ENCODE measurements at regions not wholly inside any gene's neighbourhood (a gene's known extent, or its start where the extent isn't known, plus 50 kb on each side); places are given as distances from the start of the nearest gene placed in this dataset.

DNA sequence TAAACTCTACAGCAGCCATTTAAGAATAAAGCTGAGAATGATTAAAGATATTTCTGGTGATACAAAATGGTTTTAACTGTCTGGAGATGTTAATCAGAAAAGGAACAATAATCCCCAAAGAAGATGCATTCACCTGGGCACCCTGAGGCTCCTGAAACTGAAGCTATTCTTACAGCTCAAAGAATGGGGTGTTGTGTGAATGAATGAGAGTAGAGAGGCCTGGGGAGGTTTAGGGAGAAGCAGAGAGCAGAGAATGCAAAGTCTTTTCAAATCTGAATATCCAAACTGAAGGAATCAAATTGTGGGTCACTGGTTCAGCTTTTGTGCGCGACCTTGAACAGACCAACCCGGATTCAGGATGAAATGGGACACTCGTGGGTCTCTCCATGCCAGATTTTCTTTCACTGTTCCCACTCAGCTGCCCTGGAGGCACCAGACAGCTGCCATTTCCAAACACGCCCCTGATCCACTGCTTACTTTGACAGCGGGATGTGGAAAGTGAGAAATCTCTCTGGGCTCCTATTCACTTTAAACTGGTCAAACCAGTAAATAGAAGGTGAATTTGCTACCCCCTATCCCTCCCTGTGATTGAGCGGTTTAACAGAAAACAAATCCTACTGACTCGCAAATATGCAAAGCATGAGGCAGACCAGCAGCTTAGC is 485.5 kb upstream of the THBS1 start:
- DNase-seq, result no peak

DNA sequence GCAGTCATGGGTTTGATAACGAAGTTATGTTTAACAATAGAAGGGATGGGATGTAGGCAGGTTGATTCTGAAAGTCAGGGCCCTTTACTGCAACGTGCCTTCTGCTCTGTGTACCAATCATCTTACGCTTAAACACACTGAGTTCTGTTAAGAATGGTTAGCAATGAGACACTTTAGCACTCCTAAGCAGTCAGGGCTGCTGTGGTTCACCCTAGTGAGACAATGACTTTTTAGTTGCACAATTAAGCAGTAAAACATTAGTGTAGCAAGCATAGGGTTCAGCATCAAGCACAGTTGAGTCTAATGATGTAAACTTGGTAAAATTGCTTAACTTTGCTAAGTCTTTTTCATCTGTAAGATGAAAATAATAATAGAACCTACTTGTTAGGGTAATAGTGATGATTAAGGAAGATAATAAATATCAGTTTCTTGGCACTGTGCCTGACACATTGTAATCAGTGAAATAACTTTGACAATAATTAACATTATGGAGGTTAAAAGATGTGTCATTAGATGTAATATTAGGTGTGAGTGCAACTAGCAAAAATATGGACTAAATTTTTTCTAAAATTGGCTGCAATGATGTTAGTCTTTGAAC is 484.2 kb upstream of the THBS1 start:
- no peak for DNase-seq

DNA sequence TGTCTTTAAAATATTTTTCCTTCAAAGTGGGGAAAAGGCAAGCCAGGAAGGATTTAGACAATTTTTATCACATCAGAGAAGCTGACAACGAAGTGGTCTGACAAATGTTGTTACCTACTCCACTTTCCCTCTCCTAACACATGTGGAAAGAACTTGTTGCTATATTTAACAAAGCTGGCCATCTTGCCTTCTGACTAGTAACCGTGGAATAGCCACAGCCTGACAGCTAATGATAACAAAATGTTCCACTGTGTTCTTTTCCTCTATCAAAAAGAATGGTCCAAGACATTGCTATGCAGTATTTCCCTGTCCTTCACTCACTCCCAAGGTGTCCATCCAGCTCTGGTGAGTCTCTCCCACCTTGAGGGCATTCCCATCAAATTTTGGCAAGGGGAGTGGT is 481.4 kb upstream of the THBS1 start:
- DNase-seq, result no peak

DNA sequence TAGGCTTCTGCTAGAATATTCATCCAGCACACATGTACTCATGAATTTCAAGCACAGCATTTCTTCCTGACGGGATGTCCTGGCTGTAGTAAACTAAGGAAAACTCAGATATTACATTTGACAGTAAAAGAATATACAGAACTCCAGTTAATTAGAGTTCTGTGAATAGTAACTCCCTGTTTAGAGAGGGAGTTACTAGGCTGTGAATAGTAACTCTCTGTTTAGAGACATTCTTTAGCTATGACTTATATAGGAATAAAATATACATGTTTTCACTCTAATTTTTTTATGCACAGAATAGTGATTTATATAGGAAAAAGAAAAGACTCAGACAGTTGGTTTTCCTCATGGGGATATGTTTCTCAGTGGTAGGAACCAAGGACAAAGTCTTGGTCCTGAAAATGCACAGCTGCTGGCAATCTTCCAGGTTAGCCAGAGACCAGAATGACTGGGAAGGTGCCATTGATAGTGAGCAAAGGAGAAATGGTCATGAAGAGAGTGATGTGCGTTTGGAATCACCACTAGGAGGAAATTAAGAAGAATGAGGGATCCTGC is 480.7 kb upstream of the THBS1 start:
- no peak for DNase-seq

DNA sequence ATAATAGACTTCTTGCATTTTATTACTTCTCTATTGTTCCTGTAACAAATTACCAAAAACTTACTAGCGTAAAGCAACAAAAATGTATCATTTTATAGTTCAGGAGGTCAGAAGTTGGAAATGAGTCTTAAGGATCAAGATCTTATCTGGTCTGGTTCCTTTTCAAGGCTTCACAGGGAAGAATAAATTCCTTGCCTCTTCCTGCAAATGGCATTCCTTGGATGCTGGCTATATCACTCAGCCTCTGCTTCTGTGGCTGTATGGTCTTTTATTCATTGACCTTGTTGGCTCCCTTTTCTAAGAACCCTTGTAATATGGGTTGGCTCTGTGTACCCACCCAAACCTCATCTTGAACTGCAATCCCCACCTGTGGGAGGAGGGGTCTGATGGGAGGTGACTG is 478.4 kb upstream of the THBS1 start:
- no peak for DNase-seq

DNA sequence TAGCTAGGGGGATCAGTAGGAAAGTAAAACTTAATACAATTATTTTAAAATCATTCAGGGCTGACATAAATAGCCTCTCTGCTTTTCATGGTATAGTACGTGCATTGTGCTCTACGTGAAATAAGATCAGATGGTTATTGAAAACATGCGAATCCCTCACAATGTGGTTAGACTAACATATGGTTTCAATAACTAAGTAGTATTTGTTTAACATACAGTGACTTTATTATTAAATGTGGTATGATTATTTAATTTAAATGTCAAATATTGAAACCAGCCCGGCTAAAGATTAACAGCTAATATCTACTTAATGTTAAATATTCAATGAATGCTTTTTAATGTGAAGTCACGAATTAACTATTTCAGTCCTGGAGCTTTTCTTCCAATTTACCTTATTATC is 473.9 kb upstream of the THBS1 start:
- no peak for DNase-seq

DNA sequence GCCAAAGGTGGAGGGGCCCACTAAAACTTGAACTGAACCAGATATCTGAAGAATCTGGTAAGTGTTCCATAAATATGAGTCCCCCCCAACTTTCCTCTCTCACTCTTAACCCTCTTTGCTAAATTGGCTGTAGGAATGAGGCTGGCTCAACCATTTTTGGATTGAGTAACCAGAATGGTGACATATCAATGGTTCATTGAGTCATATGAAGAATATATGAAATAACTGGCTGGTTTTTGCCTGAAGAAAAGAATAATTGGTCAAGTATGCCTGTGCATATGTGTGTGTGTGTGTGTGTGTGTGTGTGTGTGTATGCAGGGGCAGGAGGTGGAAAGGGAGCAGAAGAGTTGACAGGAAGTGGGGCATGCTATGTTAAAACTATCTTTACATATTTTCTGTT is 472.9 kb upstream of the THBS1 start:
- no peak for DNase-seq

DNA sequence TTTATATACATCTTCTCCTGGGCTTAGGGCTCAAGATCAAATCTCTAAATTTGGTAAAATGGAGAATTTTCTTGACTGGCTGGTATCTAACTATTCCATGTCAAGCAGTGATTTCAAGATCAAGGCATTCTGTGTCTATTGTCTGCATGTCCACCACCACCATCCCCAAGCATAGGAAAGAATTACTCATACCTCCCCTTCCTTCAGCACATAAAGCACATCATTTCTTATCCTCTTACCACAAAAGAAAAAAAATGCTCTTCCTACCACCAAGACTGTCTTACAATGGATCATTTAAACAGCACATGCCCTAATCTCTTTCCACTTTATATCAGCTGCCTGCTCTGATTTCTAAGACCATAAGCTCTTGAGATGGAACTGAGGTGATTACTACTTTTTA is 470.5 kb upstream of the THBS1 start:
- no peak for DNase-seq

DNA sequence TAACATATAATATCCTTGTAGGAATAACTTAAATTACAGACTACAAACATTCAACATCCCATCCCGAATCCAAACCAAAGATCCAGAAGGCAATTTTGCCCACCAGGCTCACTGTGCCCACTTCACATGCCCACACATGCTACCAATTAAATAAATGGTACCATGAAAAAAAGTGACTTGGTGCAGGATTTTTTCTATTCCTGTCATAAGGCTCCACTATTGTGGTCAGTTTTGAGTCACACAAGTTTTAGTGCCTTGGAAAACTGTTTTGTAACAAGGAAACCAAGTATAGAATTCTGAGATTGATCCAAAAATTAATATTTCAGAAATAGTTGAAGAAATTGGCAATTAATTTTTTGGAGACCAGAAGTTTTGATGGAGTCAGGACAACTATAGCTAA is 470.1 kb upstream of the THBS1 start:
- DNase-seq, result no peak

DNA sequence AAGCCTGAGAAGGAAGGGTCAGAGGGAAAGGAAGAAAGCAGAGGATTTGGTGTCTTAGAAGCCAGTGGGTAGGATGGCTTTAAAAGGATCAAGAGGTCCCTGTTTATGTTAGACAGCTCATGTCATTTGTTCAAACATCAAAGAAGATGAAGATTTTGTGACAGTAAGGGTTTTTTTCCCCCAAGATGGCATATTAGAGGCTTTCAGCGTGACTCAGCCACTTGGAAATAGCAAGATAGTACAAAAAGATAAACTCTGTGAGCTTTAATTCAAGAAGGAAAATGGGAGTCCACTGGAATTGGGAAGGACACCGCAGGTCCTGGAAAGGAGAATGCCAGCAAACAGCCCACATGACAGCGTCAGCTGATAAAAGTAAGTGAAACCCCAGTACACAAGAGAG is 467.1 kb upstream of the THBS1 start:
- DNase-seq, result no peak

DNA sequence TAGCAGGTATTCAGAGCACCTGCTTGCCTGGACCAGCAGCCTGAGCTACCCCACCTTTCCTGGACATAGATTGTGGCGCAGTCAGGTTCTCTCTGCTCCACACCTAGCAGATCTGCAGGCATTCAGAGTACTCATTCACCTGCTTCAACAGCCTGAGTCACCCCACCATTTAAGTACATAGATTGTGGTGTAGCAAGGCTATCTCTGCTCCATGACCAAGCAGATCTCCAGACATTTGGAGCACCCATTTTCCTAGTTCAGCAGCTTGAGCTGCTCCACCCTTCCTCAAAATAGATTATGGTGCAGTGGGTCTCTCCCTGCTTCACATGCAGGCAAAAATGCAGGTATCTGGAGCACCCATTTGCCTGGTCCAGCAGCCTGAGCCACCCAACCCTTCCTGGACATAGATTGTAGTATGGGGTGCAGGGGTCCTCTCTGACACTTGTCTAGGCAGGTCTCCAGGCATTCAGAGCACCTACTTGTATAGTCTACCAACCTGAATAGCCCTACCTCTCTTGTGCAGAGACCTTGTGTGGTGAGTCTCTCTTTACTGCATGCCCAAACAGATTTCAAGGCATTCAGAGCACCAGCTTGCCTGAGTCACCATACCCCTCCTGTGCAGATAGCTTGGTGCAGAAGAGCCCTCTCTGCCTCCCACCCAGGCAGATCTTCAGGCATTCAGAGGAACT is 466.0 kb upstream of the THBS1 start:
- no peak for DNase-seq

DNA sequence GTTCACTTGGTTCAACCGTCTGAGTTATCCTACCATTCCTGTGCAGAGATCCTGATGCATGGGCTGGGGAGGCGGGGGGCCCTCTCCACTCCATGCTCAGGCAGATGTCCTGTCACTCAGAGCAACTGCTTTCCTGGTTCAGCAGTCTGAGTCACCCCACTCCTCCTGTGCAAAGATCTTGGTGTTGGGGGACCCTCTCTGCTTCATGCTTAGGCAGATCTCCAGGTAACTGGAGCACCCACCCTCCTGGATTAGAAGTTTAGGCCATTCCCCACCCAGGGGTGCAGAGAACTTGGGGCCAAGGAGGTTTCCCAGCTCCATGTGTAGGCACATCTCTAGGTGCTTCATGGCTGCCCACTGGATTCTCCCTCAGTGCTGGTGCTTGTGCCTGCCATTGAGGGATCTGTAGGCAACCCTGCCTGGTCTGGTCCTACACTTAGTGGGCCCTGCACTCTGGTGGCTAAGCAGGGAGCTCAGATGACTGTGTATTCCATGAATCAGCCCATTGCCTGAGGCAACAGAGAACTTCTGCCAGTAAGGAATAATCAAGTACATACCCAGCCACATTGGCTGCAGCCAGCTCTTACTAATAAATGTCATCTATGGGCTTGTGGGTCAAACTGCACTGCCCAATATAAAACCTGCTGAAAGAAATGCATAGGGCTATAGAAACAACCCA is 465.4 kb upstream of the THBS1 start:
- no peak for DNase-seq

DNA sequence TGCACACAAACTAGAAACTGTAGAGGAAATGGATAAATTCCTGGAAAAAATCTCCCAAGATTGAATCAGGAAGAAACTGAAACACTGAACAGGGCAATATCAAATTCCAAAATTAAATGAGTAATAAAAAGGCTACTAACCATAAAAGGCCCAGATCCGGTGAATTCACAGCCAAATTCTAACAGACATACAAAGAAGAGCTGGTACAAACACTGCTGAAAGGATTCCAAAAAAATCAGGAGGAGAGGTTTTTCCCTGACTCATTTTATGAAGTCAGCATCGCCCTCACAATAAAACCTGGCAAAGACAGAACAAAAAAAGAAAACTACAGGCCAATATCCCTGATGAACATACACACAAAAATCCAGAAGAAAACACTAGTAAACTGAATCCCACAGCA is 462.4 kb upstream of the THBS1 start:
- no peak for DNase-seq

DNA sequence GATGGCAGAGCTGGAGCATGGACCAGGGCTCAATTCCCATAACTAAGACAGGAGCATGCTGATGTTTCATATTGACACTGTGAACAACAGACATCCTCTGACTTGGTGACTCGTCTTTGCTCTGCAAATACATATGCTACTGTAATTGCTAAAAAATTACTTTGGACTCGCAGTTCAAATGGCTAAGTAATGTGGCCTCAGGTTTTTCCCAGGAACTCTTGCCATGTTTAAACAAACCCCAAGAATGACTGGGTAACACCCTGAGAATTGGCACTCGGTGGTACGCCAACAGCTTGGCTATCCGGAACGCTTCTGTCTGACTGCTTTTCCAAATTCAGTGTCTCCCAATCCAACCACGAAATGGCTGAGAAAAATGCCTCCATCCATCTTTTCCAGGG is 456.7 kb upstream of the THBS1 start:
- no peak for DNase-seq

DNA sequence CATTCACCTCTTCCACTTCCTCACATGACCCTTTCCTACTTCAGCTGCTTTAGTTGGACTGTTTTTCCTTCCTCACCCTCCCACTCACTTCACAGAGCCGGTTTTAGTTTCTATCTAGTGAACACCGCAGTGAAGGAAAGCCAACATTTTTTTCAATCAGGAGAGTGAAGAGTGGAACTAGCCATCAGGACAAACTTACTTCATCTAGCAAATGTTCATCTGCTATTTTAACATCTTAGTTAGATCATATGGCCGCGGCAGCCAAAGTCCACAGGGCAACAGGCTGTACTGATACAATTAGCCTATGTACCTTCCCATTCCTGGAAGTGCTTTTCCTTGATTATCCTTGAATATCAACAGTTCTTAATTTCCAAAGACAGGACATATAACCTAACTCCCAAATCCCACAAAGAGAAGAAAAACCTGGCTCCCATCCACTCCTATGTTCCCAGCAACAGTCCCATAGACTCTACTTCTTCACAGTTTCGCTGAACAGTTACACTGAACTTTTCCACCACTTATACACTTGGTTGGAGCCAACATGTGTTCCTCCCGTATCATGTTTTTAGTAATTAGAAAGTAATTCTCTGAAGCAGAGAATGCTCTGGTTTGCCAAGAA is 456.2 kb upstream of the THBS1 start:
- no peak for DNase-seq

DNA sequence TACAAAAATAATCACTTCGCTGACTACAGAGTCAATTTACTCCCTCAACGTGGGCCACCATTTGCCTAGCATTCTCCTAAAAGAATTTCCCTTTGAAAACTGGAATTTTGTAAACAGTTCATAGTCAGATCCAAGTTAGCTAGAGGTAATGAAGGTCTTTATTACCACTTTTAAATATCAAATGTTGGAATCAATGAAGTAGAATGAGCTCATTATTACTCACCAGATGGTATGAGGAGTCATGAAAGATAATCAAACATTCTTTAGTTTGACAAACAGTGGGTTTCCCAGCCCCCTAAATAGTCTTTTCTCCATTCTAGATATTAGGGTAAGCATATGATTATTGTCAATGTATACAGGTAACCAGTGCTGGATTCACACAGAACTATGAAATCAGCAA is 455.7 kb upstream of the THBS1 start:
- no peak for DNase-seq

DNA sequence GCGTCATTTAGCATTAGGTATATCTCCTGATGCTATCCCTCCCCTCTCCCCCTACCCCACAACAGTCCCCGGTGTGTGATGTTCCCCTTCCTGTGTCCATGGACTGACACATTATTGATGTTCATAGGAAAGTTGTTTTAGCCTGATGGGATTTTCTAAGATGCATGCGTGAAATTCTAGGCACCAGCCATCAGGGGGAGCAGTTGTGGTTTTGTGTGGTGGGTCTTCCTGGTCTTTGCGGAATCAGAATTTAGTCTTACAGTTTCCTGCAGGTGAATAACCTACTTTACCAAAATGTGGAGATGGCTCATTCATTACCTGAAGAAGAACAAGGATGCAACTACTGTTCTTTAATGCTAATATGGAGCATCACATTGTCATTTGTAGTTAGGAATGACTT is 455.0 kb upstream of the THBS1 start:
- DNase-seq, result peak; percentile 1

DNA sequence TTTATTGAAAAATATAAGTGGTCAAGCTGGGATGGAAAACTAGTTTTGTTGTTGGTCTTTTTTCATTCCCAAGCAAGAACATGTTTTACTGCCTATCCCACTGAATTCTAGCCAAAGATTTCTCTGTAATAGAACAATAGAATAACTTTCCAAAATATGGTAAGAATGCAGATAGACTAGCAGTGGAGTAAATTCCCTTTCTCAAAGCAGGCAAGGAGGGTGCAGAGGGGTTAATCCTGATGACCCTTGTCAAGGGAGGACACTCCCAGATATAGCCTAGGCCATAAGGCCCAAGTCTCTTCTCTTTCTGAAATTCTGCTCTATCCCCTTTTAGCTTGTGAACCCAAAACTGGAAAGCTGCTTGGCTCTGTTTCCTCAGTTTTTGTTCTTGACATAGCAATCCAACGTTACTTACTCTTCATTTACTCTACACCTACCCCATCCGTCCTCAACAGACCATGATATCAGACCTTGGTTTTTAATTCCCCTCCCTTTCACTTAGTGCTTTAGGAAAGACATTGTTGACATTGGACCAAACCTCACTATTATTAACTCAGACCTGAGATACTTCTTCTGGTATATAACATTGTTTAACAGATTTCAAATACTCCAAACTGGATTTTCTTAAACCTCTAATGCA is 453.6 kb upstream of the THBS1 start:
- no peak for DNase-seq

DNA sequence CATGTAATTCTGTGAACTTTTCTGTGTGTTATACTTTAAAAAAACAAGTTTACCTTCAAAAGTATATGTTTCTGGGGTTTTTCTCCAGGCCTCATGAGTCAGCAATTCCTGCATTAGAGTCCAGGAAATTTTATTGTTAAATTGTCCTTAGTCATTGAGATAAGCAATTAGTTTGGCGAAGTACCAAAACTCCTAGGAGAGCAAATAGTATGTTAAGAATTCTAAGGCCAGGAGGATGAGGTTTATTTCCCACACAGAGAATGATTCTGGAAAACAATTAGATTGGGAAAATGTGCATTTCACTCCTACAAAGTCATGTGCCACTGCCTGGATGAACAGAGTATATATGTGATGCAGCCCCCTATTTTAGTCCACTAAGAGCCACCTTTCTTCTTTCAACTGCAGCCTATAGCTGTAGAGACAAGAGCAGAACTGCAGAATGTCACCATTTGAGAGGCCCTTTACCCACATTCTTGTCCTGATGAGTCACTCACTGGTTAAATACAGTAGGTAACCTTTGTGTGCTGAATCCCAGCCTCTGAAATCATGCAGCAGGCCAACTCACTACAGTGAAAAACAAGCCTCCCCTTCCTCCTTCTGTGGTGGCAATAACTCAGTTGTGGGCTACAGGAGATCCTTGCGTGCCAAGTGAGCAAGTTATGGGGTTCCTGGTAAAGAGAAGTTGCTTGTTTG is 452.8 kb upstream of the THBS1 start:
- no peak for DNase-seq

DNA sequence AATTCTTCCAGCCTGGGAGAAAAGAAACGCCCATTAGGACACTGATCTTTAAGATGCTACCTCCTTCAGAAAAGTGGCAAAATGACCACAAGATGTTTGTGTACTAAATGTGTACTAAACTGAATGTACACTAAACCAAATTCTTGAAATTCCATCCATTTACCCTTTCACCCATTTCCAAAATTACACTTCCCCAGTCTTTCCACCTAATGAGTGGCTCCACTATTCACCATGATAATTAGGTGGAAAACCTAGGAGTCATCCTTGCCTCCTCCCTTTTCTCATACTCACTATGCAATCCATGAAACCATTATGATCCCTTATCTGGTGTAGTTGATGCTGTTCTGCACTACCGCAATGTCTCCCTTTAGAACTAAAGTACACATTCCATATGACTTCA is 452.1 kb upstream of the THBS1 start:
- no peak for DNase-seq

DNA sequence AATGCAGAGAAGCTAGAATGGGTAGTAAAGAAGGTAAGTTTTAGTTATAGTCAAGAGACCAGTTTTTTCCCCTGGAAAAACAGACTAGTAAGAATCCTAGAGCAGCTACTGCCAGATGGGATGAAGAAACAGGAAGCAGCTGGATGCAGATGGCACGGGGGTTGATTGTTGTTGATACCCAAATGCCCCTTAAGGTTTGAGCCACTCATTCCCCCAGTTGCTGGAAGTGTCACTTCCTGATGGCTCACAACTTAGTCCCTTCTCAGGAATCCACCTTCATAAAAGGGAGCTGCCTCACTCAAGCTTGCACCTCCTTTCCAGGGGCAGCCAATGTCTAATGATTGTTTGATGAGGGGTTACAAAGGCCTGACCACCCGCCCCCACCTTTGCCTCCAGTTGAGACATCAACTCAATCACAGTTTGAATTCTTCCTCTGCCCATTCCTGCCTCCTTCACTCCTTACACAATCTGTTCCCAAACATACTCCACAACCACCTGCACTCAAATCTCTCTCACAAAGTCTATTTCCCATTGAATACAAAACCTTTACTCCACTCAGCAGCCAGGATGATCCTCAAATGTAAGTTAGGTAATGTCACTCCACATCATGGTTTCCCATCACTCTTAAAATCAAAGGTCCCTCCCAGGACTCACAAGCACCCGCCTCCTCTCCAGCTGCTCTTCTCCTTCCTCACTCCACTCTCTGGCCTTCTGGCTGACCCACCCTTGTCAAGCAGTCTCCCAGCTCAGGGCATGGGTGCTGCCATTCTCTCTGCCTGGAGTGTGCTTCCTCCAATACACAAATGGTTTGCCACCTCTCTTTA is 450.1 kb upstream of the THBS1 start:
- no peak for DNase-seq
